Skeletal muscle satellite cell (primary cell): ENCODE measurements at regions not wholly inside any gene's neighbourhood (a gene's known extent, or its start where the extent isn't known, plus 50 kb on each side); places are given as distances from the start of the nearest gene placed in this dataset.

ENCODE experiments used
- H3K27me3 ChIP-seq: 2 replicates; pipeline ENCODE4 v1.7.0; 2013; ENCODE audit warnings: low read length; ENCODE audit not compliant: control insufficient read depth, insufficient read depth
- H3K36me3 ChIP-seq: 2 replicates; pipeline ENCODE4 v1.7.0; 2013; ENCODE audit warnings: mild to moderate bottlenecking, control low read depth, low read length; ENCODE audit not compliant: insufficient read depth
- H3K4me1 ChIP-seq: 2 replicates; pipeline ENCODE4 v1.7.0; 2013; ENCODE audit warnings: low read length; ENCODE audit not compliant: control insufficient read depth, insufficient read depth
- H3K4me2 ChIP-seq: 2 replicates; pipeline ENCODE4 v1.7.0; 2013; ENCODE audit warnings: mild to moderate bottlenecking, low read length
- H3K4me3 ChIP-seq: 2 replicates; pipeline ENCODE4 v1.7.0; 2013; ENCODE audit warnings: low read length
- H3K9ac ChIP-seq: 2 replicates; pipeline ENCODE4 v1.7.0; 2013; ENCODE audit warnings: mild to moderate bottlenecking, low read depth, low read length, moderate library complexity
- H3K9me3 ChIP-seq: replicated peaks from 2 replicates; pipeline ENCODE4 v1.7.0; 2013; ENCODE audit warnings: mild to moderate bottlenecking, control low read depth, low read length

DNA sequence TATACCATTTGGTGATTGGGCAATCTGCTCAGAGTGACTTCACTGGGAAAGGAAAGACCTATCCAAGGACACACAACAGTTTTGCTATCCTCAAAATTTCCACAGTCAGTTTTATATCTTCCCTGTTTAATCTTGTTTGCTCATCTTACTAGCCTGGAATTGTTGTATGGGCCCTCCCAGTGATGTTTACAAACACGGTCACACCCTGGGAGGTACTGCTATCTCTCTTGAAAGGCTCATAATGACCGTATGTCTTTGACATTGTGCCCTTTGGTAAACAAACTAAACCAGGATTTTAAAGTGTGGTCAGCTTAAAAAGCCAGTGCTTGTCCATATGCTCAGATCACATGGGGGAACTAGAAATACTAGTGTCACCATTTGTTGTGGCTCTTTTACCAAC lies 277.0 kb downstream of the CDH2 start:
- no peak overlapping the region for H3K9ac ChIP-seq
- no peak overlapping the region for H3K4me2 ChIP-seq
- no peaks in the 10 kb centered on the region for H3K27me3 ChIP-seq
- H3K36me3 ChIP-seq: no peaks in the 10 kb centered on the region
- no peaks in the 10 kb centered on the region for H3K9me3 ChIP-seq
- H3K4me3 ChIP-seq: no peak overlapping the region
- no peaks in the 10 kb centered on the region for H3K4me1 ChIP-seq

DNA sequence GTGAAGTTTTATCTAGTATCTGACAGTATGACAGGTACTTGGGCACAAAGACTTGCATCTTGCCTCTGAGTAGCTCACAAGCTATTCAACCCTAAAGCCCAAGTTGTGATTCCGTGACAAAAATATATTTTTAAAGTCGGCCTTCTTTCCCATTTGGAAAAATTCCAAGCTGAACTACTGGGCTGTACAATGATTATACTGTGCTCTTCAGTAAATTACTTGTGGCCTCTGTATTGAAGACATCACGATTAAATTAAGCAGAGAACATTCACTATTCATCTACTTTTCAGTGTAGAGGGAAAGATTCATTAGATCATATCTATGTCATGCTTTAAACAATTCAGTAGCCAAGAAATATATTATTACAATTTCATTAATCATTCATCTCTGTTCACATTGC lies 282.2 kb downstream of the CDH2 start:
- Histone ChIP-seq H3K4me3 (no peak overlapping the region), H3K4me2 (no peak overlapping the region), H3K4me1 (no peaks in the 10 kb centered on the region), H3K36me3 (no peaks in the 10 kb centered on the region), H3K27me3 (no peaks in the 10 kb centered on the region), H3K9ac (no peak overlapping the region), H3K9me3 (no peaks in the 10 kb centered on the region)

DNA sequence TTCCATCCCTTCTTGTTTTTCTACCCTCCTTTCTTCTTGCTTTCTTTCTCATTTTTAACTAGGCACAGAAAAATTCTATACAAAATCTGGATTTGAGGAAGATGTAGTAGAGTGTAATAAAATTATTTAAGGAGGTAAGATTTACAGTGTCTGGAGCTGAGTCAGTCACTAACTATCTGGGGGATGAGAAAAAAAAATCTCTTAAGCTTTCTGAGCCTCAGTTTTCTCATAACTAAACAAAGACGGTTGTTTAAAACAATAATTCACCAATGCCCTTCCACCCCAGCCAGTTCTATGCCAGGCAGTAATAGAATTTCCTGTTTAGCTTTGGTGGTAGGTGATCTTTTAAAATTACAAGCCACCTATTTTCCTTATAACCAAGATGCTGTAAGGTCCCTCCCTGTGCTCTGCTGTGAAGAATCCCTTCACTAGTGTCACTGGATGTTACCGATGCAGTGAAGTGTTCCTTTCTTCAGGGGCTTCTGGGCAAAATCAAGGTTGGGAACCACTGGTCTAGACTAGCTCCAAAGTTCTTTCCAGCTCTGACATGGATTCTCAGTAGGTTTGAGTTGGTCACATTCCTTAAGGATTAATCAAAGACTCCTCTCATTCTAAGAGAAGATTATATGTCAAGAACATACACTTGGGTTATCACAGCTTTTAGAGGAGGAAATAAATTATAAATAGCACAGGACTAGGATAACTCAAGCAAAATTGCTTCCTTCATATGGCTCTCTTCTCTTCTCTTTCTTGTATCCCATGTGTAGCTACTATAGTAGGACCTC lies 289.0 kb downstream of the CDH2 start:
- no peaks in the 10 kb centered on the region for H3K9me3 ChIP-seq
- H3K4me1 ChIP-seq: peaks cover 18% of the 10 kb centered on the region
- no peaks in the 10 kb centered on the region for H3K27me3 ChIP-seq
- H3K4me3 ChIP-seq: no peak overlapping the region
- no peak overlapping the region for H3K9ac ChIP-seq
- peak overlapping the region; percentile 42 for H3K4me2 ChIP-seq
- no peaks in the 10 kb centered on the region for H3K36me3 ChIP-seq

DNA sequence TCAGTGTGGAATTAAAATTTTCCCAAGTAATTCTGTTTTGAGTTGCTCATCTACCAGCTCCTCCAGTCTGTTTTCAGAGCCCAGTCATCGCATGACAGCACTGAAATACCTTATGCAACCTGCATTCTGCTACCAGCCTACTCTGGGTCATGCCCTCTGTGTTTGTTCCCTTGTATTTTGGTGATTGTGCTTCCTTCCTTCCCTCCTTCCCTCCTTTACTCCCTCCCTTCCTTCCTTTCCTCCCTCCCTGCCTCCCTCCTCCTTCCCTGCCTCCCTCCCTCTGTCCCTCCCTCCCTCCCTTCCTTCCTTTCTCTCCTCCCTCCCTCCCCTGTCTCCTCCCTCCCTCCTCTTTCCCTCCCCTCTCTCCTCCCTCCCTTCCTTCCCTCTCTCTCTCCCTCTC lies 289.6 kb downstream of the CDH2 start:
- Histone ChIP-seq H3K9ac (no peak overlapping the region), H3K4me3 (no peak overlapping the region), H3K27me3 (no peaks in the 10 kb centered on the region), H3K36me3 (no peaks in the 10 kb centered on the region), H3K4me1 (peaks cover 18% of the 10 kb centered on the region), H3K4me2 (no peak overlapping the region), H3K9me3 (no peaks in the 10 kb centered on the region)

DNA sequence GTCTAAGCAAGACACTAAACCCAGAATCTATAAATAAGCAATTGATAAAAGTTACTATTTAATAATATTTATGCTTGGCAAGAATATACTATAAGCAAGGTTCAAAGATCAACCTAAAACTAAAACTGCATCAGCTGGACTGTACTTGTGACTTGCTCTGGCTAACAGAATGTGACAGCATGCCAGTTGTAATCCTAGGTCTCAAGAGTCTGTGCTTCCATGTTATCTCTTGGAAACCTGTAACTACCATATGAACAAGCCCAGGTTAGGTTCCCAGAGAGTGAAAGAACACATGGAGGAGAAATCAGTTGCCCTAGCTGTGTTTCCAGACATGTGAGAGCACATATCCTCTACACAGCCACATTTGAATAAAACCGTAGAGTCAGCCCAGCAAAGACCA lies 297.4 kb downstream of the CDH2 start:
- Histone ChIP-seq H3K4me3 (no peak overlapping the region), H3K4me1 (no peaks in the 10 kb centered on the region), H3K9me3 (no peaks in the 10 kb centered on the region), H3K36me3 (no peaks in the 10 kb centered on the region), H3K9ac (no peak overlapping the region), H3K4me2 (no peak overlapping the region), H3K27me3 (no peaks in the 10 kb centered on the region)

DNA sequence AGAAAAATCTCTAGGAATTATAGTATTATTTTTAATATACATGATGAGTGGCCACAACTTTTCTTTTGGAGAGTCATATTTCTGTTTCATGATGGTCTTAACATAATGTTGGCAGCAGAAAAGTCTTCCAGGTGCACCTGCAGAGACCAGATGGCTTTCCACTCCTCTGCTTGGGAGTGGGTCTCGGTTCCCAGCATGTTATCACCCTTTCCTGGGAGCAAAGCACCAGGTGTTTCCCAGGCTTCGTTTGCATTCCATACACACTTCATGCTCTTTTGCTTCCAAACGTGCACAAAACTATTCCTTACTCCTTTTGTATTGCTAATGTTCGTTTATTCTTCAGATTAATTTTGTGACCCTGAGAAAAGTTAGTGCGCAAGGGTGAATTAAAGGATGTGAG lies 305.2 kb downstream of the CDH2 start:
- Histone ChIP-seq H3K9me3 (no peaks in the 10 kb centered on the region), H3K4me2 (no peak overlapping the region), H3K27me3 (no peaks in the 10 kb centered on the region), H3K9ac (no peak overlapping the region), H3K4me3 (no peak overlapping the region), H3K4me1 (no peaks in the 10 kb centered on the region), H3K36me3 (no peaks in the 10 kb centered on the region)

DNA sequence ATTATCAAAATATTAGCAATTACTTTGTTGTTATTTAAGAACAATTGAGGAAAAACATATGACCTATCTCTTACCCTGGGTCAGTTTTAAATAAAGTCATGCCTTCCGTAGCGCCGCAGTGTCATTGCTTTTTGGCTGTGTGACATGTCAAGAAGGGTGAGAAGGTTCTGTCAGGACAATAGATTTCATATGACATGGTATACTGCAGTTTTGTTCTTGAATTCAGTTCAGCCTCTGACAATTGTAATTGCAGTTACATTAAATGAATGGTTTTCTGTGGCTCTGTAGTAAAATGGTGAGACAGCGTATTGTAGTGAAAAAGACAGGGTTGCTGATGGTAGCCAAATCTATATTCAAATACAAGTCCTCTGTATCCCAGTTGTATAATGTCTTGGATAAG lies 307.2 kb downstream of the CDH2 start:
- H3K4me1 ChIP-seq: no peaks in the 10 kb centered on the region
- no peak overlapping the region for H3K9ac ChIP-seq
- H3K9me3 ChIP-seq: no peaks in the 10 kb centered on the region
- no peaks in the 10 kb centered on the region for H3K36me3 ChIP-seq
- H3K4me2 ChIP-seq: no peak overlapping the region
- H3K27me3 ChIP-seq: no peaks in the 10 kb centered on the region
- H3K4me3 ChIP-seq: no peak overlapping the region

DNA sequence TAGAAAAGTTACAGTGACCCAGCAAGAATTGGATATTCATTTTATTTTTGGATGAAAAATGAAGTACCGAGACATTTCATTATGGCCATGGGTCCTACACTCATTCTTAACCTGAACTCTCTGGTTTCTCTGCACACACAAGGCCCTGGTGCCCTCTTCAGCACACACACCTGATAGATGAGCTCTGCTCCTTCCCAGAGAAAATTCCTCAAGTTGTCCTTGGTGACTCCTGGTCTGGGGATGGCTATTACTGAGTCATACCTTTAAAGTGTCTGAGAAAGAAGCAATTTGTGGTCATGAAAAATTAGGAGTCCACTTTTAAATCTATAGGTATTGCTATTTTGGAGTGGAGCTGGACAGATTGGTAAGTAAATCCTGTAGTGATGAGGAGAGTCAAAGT lies 311.5 kb downstream of the CDH2 start:
- H3K9me3 ChIP-seq: no peaks in the 10 kb centered on the region
- no peak overlapping the region for H3K9ac ChIP-seq
- no peak overlapping the region for H3K4me3 ChIP-seq
- H3K27me3 ChIP-seq: no peaks in the 10 kb centered on the region
- H3K4me1 ChIP-seq: peaks cover 6% of the 10 kb centered on the region
- H3K36me3 ChIP-seq: no peaks in the 10 kb centered on the region
- no peak overlapping the region for H3K4me2 ChIP-seq

DNA sequence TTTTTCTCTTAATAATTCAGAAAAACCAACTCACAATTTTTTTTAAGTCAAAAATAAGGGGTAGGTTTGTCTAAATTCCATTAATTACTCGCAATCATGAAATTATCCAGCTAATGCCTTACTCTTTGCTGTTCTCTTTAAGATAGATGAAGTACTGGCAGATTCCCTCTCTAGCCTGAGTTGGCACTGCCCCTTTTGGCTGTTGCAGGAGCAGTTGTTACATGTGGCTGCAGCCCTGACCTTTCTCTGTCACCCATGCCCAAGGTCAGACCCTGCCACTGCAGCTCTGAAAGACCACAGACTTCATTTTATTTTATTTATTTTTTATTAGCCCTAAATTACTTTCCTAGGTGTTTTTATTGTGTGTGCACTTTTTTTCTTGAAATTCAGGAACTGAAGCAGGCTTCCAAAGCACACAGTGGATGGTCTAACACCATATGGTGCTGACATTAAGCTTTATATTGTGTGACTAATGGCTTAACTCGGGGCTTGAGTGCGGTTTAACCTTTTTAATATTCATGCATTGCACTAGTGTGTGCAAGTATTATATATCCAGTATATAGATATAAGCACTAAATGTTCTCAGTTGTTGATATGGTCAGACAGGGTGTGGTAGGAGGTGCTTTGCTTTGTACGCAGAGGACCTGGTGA lies 313.0 kb downstream of the CDH2 start:
- Histone ChIP-seq H3K9me3 (no peaks in the 10 kb centered on the region), H3K4me2 (no peak overlapping the region), H3K27me3 (no peaks in the 10 kb centered on the region), H3K9ac (no peak overlapping the region), H3K4me1 (peaks cover 6% of the 10 kb centered on the region), H3K36me3 (no peaks in the 10 kb centered on the region), H3K4me3 (no peak overlapping the region)

DNA sequence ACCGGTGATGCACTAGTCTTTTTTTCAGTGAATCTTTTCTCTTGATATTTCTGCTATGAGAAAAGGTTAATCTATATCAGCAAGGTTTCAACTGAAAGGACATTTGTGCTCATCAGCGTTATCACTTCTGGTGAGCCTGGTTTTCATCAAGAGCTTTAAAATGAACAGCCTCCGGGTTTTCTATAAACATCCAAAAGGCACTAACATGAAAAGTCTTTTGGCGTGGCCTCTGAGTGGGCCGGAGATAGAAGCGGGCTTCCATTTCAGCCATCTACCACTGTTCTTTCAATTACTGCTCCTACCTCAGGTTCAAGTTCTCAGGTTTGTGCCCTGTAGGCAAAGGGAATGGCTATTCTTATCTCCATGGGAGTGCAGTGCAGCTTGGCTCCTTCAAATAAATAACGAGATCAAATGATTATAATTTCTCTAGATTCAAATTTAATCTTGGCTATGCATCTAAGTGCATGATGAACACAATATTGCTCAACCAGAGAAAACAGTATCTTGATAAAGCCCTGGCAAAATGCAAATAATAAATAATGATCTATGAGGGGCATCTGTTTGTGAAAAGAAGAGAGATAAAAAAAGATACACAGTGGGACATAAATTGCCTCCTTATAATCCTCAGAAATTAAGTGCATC lies 314.8 kb downstream of the CDH2 start:
- H3K4me3 ChIP-seq: no peak overlapping the region
- H3K36me3 ChIP-seq: no peaks in the 10 kb centered on the region
- H3K9ac ChIP-seq: no peak overlapping the region
- H3K9me3 ChIP-seq: no peaks in the 10 kb centered on the region
- no peaks in the 10 kb centered on the region for H3K27me3 ChIP-seq
- peaks cover 6% of the 10 kb centered on the region for H3K4me1 ChIP-seq
- H3K4me2 ChIP-seq: no peak overlapping the region

DNA sequence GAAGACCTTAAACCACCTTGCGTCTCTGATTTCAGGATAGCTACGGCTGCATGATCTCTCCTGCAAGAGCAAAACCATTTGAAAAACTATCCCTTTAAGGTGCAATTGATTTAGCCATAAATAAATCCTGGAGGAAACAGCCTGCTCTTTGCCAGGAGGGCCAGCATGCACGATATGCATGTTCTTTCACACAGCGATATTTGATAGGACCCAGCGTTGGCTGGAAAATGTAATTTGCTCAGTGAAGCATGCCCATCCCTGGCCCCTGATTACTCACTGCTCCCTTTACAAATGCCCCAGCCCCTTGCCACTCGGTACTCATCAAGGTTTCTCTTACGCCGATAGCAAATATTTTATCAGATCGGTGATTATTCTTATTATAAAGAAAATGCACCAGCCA lies 315.4 kb downstream of the CDH2 start:
- no peaks in the 10 kb centered on the region for H3K9me3 ChIP-seq
- H3K27me3 ChIP-seq: no peaks in the 10 kb centered on the region
- H3K9ac ChIP-seq: no peak overlapping the region
- H3K4me3 ChIP-seq: no peak overlapping the region
- no peaks in the 10 kb centered on the region for H3K36me3 ChIP-seq
- no peak overlapping the region for H3K4me2 ChIP-seq
- H3K4me1 ChIP-seq: peaks cover 6% of the 10 kb centered on the region
